NCI-H526 (cell line): ENCODE measurements at regions not wholly inside any gene's neighbourhood (a gene's known extent, or its start where the extent isn't known, plus 50 kb on each side); places are given as distances from the start of the nearest gene placed in this dataset.
A peak's percentile ranks its signal among the peaks of the same experiment; 100 is the strongest.
"Not testable (repeated sequence)": the region's sequence is repeated elsewhere in the genome, so short reads cannot be mapped to it uniquely, and the experiment has no call there.

Source experiments
- DNase-seq, 2 experiments: peaks; one replicate each; lab custom pipeline; 2025; lab: John Stamatoyannopoulos, UW

- DNase-seq, result no peak
These were observed 473.6 kb downstream of the KCTD16 start for GRCh38 chr5:144644317-144644716.

DNA sequence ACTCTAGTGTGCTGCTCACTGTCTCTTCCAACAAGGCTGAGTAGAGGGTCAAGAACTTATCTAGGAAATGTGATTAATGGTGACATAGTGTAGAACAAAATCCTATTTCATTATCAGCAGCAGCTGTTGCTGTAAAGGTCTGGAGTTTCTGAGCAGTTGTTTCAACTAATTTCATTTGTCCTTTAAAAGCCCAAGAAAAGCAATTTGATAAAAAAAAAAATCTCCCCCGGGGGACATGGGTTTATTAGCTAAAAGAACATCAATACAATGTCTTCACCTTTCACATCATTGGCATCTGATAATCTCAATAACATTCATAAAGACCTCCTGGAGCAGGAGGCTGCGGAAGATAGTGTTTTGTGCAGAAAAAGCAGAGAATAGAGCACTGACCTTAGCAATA is 468.1 kb downstream of the KCTD16 start:
- no peak for DNase-seq

DNA sequence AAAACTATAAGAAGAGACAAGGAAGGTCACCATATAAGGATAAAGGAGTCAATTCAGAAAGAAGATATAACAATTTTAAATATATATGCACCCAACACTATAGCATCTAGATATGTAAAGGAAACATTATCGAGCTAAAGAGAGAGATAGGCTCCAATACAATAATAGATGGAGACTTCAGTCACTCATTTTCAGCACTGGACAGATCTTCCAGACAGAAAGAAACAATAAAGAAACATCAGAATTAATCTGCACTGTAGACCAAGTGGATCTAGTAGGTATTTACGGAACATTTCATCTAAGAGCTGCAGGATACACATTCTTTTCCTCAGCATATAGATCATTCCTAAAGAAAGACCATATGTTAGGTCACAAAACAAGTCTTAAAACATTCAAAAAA is 463.5 kb downstream of the KCTD16 start:
- DNase-seq, result no peak

DNA sequence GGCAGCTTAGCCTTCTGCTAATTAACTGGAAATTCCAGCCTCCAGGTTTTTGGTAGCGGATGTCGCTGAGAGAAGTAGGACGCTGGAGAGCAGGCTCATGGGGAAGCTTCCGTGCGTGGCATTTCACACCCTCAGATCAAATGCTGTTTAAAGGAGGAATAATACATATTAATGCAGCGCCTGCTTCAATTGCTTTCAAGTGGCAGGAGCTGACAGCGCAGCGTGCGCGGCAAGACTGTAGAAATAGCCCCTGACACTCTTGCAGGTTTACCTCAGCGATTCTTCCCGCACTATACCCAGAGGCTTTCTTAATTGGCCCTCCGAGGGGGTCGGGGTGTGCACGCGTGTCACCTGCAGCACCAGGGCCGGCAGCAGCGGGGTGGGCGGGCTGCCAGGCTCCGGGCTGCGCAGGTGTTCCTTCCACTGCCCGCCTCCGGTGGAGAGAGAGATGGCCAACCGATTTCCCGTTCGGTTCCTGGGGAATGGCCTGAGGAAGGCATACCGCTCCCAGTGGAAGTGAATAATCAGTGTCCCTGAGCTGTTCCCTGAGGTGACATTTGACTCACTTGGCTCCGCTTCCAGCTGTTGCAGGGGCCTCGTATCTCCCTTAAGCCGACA is 427.9 kb downstream of the KCTD16 start:
- DNase-seq, result peak in 1 of 2 experiments; percentile 29

DNA sequence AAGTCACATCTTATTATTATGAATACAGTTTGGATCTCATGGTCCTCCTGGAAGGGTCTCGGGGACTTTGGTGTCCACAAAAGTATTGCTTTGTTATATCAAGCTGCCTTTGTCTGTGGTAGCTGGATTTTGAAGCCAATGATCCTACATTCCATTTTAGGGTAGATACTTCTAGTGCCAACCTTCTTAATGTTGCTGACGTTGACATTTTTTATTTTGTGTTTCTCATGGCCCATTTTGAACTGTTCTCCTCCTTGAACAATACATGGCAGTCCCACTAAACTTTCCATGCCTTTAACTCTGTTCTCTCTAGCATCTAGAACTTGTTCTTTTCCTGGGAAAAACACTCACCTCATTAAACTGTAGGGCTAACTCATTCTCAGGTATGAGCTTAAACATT is 425.8 kb downstream of the KCTD16 start:
- no peak for DNase-seq

DNA sequence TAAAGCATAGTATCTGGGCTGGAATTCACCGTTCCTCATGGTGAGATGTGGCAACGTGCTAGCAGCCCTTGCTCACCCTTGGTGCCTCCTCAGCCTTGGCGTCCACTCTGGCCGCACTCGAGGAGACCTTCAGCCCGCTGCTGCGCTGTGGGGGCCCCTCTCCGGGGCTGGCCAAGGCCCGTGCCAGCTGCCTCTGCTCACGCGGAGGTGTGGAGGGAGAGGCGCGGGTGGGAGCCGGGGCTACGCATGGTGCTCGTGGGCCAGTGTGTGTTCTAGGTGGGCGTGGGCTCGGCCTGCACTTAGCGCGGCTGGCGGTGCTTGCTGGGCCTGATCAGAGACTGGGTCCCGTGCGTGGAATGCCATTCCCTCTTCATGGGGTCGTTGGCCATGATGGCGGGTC is 424.2 kb downstream of the KCTD16 start:
- DNase-seq, result no peak

GRCh38 chr5:144594234-144594633 is 423.6 kb downstream of the KCTD16 start:
- DNase-seq, result not testable (repeated sequence)

- no peak for DNase-seq
These were observed 415.0 kb downstream of the KCTD16 start for GRCh38 chr5:144585681-144586080.

GRCh38 chr5:144583541-144584449 is 413.1 kb downstream of the KCTD16 start:
- no peak for DNase-seq

- no peak for DNase-seq
These were observed 411.4 kb downstream of the KCTD16 start for GRCh38 chr5:144582066-144582465.

- no peak for DNase-seq
These were observed 410.4 kb downstream of the KCTD16 start for GRCh38 chr5:144581044-144581443.

GRCh38 chr5:144577676-144578075 is 407.0 kb downstream of the KCTD16 start:
- no peak for DNase-seq

DNA sequence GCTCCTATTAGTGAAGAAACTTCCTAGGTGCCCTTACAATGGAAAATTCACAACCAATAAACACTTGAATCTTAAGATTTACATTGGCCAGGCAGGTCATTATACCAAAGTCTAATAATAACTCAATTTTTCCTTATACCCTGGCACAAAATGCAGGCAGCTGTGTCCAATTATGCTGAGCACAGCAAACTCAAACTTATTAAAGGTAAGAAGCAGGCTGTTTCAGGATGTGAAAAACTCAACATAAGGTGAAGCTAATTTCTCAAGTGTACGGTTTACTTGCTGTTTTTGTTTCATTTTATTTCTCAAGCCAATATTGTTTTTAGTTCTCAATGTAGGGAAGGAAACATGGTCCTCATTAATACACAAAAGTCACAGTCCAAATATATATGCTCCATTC is 405.1 kb downstream of the KCTD16 start:
- DNase-seq, result no peak

- no peak for DNase-seq
These were observed 396.7 kb downstream of the KCTD16 start for GRCh38 chr5:144567421-144567780.

- DNase-seq, result no peak
These were observed 396.2 kb downstream of the KCTD16 start for GRCh38 chr5:144566747-144567420.

DNA sequence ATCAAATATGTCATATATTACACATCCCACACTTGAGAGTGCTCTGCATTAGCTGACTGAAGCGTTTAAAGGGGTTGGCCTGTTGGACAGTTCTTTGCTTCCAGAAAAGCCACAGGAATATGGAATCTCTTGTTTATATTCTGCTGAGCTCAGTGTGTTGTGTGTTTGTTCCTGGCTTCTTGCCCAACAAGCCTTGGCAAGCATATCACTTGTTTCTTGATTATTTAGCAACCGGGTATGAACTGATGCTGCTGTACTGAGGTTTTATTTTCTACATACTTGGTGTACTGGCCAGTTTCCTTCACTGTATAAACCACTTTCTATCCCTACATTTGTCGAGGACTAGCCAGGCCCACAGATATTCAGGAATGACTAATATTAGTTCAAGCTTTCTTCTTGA is 378.9 kb downstream of the KCTD16 start:
- no peak for DNase-seq

DNA sequence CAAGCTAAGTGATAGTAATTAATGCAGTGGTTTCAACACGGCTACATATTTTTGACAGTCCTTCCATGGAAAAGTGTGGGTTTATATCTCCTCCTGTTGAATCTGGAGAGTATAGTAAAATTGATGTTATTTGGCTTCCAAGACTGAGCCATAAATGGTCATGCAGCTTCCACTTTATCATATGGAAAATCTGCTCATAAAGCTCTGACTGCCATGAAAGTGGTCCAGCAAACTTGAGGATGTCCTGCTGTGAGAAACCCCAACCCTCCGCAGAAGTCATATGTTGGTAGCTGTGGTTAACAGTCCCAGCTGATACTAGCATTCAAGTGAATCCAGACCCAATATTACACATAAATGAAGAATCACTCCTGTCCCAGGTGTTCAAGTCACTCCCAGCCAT is 378.3 kb downstream of the KCTD16 start:
- DNase-seq, result no peak

DNA sequence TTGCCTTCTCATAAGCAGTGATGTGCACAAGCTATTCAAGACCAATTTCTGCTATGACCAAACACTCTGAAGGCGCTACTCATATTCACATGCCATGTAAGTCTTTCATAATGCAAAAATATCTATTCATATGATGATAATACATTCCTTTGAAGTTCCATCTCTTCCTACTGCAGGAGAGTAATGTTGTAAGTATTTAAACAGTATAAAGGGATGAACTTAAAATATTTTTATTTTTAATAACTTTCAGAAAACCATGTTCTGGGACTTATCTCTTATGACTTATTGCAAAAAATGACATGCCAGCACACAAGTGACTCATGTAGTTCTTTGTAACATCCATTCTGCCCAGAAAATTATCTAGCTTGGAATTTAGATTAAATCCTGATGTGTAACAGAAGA is 376.4 kb downstream of the KCTD16 start:
- DNase-seq, result no peak

- no peak for DNase-seq
These were observed 368.2 kb downstream of the KCTD16 start for GRCh38 chr5:144538845-144539244.
